GM19328 (cell line): ENCODE measurements at regions not wholly inside any gene's neighbourhood (a gene's known extent, or its start where the extent isn't known, plus 50 kb on each side); places are given as distances from the start of the nearest gene placed in this dataset.

Experiments used
- ATAC-seq: cut with Tn5 transposase; IDR thresholded peaks from one replicate; pipeline ENCODE4 v1.9.1; 2021; ENCODE audit warnings: mild to moderate bottlenecking, moderate library complexity; ENCODE audit not compliant: unreplicated experiment

DNA sequence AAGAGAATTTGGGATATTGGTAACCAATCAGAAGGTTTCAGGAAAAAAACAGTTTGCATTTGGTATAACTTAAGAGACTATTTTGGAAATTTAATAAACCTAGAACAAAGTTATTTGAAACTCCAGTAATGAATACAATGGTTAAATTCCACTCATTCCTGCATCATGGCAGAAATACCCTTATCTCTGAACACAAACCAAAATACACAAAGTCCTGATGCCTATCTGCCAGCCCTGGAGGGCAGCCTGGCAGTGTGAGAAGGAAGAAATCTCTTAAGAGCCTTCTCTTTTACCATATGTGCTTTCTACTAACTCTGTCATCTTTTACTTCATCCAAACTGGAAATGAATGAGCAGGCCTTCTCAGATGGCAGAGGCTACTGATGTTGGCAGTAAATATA, 147.1 kb upstream of the LYZL1 start:
- ATAC-seq: no peak

DNA sequence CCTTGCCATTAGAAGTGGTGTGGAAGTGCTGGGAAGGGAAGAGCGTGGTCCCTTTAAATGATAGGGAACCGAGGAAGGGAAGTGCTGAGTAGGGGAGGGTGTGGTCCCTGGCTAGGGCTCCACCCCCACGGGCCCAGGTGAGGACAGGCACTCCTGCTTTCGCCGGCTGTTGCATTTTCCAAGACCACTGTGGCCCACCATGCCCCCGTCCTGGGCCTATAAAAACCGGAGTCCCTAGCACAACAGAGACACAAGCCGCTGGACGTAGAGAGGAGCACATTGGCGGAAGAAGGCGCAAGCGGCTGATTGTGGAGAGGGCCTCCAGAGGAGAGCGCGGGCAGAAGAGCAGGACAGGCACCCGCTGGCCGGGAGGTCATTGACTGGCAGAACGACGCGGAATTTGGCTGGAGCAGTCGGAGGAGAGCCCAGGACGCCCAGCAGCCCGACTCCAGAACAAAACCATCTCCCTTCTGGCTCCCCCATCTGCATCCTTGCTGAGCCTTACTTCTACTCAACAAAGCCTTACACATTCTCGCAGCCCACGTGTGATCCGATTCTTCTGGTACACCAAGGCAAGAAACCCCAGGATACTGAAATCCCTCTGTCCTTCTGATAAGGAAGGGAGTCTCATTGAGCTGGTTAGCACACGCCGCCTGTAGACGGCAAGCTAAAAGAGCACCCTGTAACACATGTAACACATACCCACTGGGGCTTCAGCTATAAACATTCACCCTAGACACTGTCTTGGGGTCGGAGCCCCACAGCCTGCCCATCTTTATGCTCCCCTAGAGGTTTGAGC, 146.2 kb upstream of the LYZL1 start:
- no peak for ATAC-seq

DNA sequence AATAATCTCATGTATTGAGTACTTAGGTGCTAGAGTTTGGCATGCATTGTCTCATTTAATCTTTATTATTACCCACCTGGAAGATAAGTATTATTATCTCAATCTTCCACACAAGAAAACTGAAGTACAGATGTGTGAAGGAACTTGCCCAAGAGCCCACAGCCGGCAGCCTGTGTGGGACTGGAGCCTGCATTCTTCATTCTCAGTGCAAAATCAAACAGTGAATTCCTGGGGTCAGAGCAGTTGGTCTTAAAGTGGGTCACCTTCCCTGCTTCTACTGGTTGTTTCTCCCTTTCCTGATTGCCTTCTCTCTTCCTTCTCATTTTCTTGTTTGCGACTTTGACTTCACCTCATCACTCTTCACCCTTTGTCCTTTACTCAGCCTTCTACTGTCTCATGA, 144.7 kb upstream of the LYZL1 start:
- ATAC-seq: no peak

DNA sequence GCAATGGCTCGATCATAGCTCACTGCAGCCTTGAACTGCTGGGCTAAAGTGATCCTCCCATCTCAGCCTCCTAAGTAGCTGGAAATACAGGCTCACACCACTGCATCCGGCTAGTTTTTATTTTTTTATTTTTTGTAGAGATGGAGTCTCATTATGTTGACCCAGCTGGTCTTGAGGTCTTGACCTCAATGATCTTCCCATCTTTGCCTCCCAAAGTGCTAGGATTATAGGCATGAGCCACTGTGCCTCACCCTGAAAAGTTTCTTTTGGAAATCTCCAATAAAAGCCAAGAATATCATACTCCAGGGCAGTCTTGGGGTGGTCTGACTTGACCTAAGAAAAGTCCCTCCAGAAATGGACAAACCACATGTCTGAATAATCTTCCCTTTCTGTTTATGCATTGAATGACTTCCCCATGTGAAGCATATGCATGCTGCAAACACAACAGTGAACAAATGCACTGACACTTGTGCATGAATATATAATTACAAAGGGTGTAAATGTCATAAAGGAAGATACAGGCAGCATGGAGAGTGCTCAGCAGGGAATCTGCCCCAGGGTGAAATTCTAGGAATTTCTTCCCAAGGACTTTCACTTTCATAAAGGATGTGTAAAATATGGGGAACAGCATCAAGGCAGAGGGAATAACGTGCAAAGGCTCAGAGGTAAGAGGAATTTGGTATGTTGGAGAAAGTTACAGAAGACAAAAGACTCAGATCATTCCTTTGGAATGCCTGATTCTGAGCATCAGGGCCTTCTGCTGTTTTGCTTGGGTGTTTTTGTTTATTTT, 142.4 kb upstream of the LYZL1 start:
- no peak for ATAC-seq

DNA sequence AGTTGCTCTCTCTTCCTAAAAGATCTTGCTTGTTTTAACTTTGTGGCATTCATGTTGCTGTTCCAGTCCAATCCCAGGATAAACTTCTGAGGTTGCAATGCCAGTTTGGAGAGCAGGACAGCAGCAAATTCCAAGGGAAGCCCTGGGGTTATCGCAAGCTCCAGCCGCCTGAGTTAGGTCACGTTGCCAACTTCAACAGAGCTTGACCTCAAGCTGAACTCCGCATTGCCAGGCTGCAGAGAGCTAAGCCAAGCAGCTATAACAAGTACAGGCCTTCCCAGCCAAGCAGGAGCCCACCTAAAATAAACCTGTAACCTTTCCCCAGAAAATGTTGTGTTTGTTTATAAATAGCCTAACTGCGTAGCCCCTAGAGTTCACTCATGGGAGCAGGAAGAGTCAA, 138.9 kb upstream of the LYZL1 start:
- ATAC-seq: no peak

DNA sequence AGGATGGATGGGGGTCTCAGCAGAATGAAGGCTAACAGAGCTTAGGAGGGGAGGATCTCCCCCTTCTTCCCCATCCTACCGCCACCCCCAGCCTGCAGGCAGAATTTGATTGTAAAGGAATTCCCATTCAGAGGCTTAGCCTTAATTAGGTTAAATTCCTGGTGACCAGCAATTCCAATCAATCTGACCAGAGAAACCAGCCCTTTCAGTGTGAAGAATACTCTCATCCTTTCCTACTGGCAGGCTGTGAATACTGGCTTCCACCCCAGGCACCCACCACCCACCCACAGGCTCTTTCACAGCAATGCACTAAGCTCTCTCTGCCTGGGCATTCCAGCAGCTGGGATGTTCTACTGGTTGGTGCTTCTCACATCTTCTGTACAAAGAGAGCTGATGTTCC, 137.9 kb upstream of the LYZL1 start:
- ATAC-seq: no peak

DNA sequence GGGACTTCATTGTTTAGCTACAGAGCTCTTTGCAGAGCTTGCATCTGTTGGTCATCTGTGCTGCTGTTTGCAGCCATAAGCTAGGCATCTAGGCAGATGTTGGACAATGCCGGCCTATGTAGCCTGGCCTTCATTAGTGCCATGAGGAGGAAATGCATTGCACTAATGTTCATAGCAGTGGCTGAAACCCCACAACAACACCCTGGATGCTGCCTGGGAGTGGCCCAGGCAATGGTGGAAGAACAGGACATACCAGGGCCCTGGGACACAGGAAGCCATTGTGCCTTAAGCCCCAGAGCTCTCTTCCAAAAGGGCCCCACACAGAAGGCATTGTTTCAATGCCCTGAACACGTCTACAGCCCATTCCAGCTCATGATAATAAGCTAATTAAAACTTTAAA, 131.5 kb upstream of the LYZL1 start:
- ATAC-seq: no peak

DNA sequence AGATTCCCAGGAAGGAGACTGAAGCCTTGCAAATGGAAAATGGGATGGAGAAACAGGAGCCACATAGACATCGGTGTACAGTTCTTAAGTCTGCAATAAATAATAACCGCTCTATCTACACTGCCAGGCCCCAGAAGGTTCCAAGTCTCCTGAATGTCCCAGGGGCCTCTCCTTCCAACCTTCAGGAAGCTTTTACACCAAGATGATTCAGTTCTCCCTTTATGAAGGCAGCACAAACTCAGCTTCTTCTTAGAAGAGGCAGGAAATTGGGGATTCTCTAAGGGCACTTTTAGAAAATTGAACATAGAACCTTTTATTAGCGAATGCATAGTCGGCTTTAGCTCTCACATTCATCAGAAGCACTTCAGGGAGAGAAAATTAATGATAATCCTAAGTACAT, 130.8 kb upstream of the LYZL1 start:
- ATAC-seq: no peak

DNA sequence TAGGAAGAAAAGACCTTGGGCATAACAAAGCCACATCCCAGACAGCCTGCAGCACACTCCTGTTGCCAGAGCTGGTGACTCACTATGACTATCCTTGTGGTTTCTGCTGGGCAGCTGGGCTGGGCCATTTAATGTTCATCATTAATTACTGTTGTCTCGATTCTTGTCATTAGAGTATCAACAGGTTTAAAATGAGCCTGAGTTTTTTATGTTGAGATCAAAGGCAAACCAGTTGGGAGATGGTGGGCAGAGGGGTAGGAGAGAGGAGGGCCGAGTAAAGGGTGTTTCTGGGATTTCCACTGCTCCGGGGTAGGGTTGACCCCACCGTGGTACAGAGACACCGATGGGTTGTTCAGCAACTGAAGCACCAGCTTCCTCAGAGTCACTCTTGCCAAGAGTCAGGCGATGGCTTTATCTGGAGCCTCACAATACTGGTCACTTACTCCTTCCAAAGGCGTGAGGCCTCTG, 128.7 kb upstream of the LYZL1 start:
- ATAC-seq: no peak

DNA sequence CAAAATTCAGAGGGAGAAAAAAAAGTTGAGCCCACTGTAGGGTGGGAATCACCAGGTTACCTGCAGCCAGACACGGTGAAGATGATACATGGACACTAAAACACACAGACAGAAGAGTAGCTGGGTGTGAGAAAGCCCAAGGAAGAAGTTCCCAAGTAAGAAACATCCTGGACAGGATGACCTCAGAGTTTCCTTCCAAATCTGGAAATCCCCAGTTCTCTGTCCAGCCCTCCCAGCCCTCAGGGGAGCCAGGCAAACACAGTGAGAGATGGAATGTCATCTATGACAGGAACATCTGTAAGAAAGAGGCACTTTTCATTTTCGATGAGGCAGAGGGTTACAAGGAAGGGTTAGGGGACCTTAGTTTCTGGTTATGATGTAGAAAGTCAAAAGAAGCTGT, 125.1 kb upstream of the LYZL1 start:
- no peak for ATAC-seq

DNA sequence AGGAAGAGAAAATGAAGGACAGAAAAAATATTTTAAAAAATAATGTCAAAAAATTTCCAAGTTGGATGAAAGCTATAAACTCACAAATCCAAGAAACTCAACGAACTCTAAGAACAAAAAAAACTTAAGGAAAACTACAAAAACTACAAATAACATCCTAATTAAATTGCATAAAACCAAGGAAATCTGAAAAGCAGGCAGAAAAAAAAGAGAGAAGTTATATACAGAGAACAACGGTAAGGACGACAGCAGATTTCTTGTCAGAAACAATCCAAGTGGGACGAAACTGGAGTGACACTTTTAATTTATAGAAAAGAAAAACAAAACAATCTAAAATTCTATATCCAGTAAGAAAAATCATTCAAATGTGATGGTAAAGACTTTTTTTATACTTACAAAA, 122.2 kb upstream of the LYZL1 start:
- ATAC-seq: no peak

DNA sequence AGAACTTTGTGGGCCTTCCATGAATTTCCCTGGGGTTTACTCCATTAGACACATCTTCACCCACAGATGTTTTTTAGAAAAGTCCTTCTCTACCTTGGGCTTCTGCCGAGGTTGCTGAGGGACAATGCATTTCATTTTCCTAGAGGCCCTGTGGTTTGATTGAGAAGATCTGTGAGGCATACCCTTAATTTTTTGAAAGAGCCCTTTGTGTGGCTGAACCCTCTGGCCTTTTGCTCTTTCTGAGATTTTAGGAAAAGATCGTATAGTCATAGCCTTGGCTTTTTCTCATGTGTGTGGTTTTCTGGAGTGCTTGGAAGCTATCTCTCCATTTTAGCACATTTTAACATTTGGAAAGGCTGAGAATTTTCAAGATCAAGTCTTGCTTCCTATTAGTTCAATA, 119.8 kb upstream of the LYZL1 start:
- no peak for ATAC-seq

DNA sequence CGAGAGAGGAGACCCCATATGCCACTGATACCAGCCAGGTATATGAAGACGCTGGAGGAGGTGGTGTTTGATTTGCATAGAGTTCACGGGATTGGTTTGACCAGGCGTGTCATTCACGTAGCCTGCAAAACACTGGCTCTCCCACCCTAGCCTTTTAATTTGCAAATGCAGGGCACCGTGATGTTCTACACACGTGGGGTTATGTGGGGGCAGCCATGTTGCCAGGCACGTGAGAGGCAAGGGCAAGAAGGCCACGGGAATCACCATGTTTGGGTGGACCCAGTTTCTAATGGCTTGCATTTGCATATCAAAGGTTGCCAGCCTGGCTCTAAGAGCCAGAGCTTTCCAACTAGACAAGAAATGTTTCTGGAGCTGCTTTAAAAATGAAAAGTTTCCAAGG, 117.2 kb upstream of the LYZL1 start:
- ATAC-seq: no peak

DNA sequence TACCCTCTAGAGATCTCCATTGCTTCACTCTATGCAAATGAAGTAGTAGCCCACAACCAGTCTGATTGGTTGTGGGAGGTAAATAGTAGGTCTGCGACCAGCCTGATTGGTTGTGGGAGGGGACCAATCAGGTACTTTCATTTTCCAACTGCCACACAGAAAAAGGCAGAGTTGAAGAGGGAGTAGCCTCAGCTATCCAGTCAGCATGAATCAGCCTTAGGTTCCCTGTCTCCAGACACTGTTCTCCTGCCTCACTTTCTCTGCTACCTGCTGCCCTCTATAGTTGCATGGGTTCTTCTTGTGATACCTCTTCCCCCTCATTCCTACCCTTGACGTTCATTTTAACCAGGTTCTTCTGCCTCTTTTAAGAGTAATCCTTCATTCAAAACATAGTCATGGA, 114.5 kb upstream of the LYZL1 start:
- ATAC-seq: no peak

DNA sequence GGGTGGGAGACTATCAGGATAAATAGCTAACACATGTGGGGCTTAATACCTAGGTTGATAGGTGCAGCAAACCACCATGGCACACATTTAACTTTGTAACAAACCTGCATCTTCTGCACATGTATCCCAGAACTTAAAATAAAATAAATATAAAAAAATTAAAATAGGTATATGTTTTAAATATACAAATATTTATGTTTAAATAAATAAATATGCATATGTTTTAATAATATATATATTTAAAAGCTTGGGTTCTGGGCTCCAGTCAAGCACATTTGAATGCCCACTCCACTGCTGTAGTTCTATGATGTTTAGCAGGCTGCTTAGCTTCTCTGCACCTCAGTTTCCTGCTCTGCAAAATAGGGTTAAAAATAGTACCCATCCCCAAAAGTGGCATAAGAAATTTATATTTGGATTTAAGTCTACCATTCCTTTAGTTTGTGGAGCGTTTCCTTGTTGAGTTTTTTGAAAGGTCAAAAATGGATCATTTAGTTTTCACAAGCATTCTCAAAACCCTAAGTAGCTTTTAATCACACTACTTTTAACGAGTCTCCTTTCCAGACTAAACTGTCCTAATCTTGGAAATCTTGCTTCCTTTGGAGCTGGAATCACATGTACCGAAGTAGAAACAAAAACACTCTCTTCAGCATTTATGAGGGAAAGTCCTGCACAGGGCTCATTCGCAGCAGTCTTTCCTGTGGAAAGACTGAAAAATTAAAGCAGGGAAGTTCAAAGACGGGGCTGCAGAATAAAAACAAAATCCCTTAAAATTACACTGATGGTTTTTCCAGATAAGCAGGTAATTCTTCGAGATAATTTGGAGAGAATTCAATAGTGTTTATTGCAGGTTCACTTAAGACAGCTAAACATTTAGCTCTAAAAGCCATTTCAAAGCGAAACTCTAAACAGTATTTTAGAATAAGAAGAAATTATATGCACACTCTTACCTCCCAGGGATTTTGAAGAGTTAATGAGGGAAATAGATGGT, 111.7 kb upstream of the LYZL1 start:
- no peak for ATAC-seq

DNA sequence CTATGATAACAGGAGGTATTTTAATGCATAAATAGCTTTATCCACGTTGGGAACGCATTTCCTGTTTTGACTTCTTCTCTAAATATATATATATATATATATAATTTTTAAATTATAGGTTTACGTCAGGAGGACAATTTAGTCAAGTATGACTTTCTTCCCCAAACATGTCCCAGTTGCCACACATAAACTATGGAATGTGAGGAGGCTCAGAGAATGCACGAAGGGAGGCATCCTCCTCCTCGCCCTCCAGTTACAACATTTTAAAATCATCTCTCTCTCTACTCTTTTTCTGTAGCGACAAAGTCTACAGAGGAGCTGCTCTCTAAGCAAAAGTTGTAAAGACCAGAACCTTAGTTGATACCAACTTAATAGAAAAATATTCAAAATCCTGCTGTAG, 106.9 kb upstream of the LYZL1 start:
- ATAC-seq: no peak

DNA sequence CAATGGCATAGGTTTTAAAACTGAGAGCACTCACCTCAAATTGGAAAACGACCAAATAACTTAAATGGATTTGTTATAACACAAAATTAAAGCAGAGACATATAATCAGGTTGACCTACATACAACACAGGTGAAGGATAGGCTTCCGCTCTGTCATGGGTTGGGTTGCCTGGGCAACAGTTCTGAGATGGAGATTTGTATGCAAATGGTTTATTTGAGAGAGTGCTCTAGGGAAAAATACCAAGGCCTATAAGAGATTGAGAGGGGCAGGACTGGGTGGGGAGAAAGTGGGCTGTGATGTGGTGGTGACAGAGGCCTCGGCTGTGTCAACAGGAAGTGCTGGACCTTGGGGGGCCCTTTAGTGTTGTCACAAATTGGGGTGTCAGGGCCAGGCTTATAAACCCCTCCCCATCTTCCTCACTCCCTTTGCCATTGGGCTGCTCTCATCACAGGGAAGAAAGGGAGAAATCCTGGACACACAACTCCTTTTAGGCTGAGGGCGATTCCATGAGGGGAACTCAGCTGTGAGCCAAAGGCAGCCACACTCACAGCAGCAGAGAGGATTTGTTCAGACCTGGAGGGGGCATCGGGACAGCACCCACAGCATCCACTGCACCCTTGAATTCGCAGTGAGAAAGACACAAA, 105.4 kb upstream of the LYZL1 start:
- ATAC-seq: no peak

DNA sequence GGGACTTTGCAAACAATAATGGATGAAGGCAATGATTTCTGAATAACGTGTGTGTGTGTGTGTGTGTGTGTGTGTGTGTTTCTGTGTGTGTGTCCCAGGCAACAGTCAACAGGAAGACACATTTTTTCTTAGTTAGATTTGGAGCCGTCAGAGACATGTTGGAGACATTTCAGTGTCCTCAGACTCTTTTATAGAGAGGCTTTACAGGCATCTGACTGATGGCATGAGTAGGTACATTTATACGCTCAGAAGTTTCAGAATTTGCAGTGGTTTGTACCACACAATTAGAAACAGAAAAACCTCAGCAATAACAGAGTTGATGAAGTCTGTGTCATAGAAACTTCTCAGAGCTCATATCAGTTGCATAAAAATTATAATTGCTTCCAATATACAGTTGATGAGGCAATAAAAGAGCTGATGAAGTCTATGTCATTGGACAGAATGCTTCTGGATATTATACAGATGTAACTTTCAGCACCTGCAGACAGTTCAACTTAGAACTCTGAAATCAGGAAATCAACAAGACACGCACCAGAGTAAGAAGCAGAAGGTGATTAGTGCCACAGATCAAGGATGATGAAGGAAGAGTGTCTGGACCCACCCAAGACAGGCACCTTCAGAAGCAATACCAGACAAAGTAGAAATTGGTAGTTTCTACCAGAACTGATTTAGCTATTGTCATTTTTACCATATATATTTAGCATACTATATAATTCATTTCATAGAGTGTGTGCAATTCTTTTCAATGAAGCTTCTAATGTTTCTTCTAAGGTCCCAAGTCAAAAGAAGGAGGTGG, 104.5 kb upstream of the LYZL1 start:
- no peak for ATAC-seq

DNA sequence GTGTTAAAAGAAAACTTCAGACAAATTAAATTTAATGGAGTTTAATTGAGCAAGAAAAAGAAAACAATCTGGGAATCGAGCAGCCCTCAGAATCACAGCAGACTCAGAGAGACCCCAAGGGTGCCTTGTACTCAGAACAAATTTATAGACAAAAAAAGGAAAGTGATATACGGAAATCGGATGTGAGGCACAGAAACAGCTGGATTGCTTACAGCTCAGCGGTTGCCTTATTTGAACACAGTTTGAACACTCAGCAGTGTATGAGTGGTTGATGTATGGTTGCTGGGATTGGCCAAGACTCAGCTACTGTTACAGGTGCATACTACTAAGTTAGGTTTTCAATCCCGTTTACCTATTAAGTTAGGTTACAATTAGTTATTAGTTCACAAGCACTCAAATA, 103.8 kb upstream of the LYZL1 start:
- no peak for ATAC-seq

DNA sequence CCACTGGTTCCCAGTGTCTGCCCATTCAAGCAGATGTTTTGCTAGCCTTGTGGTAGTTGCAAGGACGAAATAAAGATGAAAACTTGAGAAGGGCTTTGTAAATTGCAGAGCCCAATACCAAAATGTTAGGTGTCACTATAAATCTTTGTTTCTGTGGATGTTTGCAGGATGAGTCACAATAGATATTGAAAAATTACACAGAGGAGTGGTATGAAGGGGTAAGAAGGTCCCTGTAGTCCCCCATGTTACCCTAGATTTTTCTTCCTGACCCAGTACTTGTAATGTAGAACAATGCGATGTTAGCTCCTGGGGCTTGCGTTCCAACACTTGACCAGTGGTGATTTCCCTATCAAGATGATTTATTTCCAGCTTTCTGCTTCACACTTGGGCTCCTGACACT, 102.6 kb upstream of the LYZL1 start:
- no peak for ATAC-seq
